GM19372 (cell line): ENCODE measurements at regions not wholly inside any gene's neighbourhood (a gene's known extent, or its start where the extent isn't known, plus 50 kb on each side); places are given as distances from the start of the nearest gene placed in this dataset.

Source experiments
- ATAC-seq: cut with Tn5 transposase; IDR thresholded peaks from one replicate; pipeline ENCODE4 v1.9.1; 2021; ENCODE audit warnings: mild to moderate bottlenecking, low read depth, moderate library complexity; ENCODE audit not compliant: unreplicated experiment

DNA sequence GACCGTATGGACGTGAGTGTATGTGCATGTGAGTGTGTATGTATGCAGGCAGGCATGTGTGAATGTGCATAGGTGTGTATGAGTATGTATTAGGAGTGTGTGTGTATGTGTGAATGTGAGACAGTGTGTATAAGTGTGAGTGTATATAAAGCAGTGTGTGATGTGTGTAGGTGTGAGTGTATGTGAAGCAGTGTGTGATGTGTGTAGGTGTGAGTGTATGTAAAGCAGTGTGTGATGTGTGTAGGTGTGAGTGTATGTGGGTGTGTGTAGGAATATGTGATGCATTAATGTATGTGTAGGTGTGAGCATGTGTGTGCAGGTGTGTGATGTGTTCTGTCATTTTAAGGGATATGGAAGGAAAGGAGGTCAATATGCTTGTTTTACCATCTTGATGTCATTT, 215.5 kb downstream of the GADD45G start:
- no peak for ATAC-seq

DNA sequence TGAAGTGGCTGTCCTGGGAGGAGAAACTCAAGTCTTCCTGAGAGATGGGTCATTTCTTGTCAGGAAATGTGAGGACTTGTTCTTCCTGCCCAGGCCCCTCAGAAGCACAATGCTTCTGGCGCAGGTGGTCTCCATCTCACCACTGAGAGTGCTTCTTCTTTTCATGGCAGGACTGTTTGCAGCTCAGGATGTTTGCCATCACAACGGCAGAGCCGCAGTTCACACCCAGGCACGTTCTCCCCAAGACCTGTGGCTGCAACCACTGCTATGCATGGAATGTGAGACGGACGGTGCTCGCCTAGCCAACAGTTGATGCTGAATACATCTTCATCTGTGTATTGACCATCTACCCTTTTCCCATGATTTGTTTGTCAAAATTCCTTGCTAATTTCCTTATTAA, 216.3 kb downstream of the GADD45G start:
- no peak for ATAC-seq

DNA sequence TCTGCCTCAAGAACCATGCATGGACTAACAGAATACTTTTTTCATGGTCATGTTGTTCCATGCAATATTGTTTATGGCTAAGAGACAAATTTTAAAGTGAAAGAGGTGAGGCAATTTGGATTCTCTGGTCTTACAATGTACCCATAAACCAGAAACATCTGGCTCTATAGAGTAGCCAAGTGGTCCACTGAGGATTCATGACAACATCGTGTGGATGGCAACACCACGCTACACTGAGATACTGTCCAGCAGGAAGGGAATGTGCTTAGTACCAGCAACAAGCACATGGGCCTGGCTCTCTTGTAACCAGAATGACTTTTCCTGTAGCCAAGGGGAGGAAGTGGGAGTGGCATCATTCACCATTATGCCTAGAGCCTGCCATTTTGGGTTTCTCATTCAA, 218.2 kb downstream of the GADD45G start:
- ATAC-seq, result no peak

DNA sequence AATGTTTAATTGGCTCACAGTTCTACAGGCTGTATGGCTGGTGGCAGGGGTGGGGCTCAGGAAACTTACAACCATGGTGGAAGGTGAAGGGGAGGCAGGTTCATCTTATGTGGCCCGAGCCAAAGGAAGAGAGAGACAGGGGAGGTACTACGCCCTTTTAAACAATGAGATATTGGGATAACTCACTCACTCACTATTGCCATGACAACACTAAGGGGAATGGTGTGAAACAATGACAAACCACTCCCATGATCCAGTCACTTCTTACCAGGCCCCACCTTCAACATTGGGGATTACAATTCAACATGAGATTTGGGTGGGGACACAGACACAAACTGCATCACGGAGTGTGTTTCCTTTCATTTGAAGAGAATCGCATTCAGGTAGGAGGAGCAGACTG, 220.9 kb downstream of the GADD45G start:
- no peak for ATAC-seq

DNA sequence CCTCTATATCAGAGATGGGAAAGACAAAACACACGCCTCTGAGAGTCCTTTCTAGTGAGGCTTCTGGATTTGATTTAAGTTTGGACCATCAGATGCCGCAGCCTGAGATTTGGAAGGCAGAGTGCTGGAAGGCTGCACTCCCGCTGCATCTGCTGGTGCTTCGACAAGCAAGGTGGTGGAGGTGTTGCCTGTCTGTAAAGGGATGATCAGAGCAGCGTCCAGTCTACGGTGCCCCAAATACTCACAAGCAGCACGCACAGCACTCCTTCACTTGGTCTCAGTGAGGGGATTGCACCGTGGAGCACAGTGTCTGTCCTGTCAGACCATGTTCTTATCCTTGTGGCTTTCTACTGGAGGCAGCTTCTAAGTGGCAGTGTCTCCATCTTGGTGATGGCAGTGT, 221.4 kb downstream of the GADD45G start:
- ATAC-seq, result no peak

DNA sequence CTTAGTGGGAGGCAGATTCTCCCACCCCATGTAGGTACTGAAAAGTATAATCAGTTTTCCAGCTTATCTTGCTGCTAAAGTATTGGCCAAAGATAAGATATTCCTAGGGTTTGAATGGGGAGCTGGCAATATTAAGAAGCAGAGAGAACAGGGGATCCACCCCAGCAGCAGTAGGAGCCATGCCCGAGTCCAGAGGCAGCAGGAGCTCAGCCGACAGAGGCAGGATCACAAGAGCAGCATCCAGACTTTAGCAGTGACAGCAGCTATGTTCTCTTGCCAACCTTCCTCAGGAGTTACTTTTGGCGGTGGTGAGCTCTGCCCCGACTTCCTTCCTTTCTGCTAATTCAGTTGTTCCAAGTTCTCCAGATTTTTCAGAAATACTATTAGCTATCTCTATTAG, 224.5 kb downstream of the GADD45G start:
- no peak for ATAC-seq

DNA sequence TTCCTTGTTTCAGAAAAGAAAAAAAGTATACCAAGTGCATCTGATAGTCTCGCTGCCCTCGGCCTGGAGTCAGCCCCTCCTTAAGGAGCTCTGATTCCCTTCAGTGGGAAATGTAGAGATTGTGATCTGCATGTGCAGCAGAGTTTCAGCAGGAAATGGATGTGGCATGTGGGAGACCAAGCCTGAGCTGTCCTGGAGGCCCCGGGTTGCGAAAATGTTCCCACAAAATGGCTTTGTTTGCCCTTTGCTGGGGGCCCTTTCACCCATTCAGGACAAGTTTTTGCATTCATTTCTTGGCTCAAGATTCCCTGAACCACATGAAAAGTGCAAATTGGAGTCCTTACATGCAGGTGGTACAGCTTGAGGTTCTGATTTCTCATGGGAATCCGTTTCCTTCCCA, 230.9 kb downstream of the GADD45G start:
- ATAC-seq, result no peak

DNA sequence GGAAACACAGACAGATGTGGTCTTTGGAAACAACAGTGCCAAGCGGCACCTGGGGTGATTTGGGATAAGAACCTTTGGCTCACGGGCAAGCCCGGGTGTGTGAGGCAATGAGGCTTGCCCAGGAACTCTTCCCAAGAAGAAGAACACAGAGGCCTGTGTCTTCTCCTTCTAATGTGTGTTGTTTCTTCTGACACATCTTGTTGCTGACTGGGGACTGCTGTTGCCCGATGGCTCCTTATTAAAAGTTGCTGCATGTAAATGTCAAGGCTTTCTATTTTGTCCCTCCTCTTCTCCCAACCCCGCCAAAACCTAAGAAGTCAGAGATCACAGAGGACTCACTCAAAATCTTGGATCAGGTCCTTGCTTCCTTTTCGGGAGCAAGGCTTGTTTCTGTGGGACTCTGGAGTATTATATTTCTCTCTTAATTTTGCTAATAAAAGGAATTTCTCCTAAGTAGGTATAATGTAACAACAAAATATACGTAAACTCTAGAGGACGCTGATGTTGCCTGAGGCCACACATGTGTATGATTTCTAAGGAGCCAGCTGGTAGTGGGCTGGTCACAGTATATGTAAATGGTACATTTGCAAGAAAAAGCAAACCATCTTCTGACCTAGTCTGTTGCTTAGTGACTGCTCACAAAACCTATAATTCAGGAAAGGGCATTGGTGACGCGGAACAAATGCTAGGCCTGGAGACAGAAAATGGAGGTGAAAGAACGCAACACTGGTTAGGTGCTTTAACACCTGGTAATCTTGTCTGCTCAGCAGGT, 232.5 kb downstream of the GADD45G start:
- no peak for ATAC-seq

DNA sequence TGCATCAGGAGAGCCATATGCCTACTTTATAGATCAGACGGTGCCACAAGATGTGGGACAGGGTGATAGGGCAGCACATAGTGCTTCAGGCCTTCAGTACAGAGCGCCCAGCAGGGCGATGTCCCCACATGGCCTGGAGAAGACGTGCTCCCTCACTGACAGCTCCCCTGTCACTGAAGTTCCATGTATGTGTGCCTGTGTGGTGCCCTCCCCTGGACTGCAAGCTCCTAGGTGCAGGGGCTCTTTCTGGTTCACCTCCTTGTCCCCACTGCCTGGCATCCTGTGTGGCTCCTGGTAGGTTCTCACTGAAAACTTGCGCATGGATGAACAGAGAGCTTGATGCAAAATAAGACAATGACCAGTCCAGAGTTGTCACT, 233.1 kb downstream of the GADD45G start:
- no peak for ATAC-seq

DNA sequence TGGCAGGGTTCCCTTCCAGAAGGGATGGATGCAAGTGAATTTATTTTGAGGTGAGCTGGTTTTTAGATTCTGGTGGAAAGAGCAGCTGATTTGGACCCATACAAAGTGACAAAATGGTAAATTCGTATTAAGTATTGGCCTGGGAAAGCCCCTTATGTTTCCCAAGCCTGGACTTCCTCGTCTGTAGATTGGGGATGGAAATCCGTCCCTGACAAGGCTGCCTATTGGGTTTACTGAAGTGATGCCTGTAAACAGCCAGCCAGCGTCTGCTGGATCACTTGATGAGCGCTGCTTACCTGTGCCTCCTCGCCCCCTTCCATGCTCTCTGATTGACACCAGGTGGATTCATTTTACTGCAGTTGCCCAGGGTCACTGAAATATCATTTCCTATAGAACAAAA, 233.8 kb downstream of the GADD45G start:
- no peak for ATAC-seq

DNA sequence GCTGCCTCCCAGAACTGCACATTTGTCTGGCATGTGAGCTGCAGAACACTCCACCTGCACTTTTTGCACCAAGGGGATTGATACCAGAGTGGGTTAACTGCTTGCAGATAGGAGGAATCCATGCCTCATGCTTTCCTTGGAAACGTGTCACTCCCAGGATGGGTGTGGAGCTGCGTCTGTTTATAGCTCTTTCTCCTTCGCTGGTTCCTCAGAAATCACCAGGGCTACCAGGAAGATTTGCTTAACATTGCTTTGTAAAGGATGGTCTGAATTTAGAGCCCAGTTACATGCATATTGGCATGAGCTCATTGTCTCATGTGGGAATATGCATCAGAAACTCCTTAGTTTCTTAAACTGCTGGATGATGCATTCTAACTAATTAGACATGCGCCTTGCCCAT, 234.6 kb downstream of the GADD45G start:
- no peak for ATAC-seq

DNA sequence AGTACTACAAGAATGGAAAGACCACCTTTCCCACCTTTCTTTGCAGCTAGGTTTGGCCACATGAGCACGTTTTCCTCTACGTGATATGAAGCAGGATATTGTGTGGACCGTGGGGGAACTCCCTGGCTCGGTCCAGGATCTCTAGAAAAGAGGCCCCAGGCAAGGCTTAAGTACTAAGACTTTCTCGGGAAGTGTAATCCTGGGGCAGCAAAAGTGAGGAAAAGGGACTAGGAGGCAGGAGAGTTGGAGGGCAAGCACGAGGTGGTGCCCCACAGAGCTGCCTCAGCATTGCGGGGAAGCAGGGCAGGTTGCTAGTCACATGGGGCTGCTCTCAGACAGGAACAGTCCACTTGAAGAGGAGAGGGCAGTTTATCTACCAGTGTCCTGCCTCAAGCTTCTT, 235.1 kb downstream of the GADD45G start:
- ATAC-seq, result no peak

DNA sequence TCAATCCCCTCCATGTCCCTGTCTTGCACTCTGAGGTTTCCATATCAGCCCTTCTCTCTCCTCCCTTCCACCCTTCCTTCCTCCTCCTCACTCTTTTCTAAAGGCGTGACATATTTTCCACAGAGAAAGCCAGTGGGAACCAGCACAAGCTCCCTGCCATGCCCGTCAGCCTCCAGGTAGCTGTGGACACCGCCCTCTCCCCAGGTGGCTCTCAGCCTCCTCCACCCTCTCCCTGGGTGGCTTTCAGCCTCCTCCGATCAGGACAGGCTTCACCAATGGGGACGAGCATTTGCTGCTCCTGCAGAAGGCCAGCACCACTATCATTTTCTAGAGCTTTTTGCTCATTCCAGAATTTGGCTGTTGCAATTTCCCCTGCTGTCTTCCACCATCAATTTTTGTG, 236.6 kb downstream of the GADD45G start:
- no peak for ATAC-seq

DNA sequence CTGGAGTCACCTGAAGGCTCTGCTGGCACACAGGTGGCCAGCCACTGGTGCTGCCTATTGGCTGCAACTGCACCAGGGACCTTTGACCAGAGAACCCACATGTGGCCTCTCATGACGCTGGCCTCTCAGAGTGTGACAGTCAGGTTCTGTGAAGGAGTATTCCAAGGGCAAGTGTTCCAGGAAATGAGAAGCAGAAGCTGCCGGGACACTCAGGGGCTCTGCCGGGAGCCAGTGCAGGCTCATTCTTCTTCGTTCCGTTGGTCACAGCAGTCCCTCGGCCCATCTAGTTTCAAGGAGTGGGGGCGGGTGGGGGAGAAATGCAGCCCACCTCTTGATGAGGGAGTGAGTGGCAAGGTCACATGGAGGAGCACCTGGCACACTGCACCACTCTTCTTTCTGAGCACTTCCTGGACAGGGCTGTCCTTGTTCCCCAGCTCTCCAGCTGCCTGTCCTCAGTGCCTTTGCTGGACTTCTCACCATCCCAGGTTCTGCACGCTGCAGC, 237.5 kb downstream of the GADD45G start:
- no peak for ATAC-seq

DNA sequence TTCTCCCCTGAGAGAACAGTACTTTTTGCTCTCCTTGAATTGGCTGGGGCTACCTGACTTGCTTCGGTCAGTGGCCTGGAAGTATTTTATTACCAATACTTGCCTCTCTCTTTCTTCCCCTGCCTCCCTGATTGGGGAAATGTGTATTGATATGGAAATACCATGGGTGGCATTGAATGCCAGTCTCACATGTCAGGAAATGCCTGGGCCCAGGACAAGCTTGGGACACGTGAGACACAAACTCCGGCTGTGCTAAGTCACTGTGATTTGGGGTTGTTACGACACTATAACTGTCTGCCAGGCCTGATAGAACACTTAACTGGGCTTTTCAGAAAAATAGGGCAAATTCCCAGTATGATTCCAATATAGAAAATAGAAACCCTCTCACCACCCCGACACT, 238.3 kb downstream of the GADD45G start:
- no peak for ATAC-seq

DNA sequence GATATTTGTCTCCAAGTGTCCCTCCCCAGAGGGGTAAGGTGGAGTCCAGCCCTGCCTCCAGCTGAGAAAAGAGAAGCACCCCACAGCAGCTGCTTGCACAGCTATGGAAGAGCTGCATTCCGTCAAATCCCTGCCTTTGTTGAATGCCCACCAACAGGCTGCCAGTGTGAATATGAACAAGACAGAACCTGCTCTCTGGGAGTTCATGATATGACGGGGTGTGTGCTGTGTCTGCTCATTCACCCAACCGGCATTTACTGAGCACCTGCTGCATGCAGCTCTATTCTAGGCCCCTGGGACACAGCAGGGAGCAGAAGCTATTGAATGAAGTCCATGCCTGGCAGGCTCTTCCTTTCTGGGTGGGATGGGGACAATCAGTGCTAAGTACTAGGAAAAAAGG, 238.8 kb downstream of the GADD45G start:
- ATAC-seq, result no peak

DNA sequence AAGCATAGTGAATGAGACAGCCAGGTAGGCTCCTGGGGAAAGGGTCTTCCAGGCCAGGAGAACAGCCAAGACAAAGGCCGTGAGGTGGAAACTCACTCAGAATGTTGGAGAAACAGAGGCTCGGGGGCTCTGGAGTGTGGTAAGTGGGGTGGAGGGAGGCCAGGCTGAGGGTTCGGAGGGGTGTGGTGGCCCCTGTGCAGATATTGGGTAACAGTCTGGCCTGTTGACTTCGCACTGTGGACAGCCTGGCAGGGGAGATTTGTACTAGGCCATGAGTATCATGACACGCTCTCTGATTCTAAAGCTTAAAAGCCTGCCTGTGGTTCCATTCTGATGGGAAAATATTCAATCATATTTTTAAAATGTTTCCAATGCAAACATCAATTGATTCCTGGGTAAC, 239.3 kb downstream of the GADD45G start:
- ATAC-seq, result no peak

DNA sequence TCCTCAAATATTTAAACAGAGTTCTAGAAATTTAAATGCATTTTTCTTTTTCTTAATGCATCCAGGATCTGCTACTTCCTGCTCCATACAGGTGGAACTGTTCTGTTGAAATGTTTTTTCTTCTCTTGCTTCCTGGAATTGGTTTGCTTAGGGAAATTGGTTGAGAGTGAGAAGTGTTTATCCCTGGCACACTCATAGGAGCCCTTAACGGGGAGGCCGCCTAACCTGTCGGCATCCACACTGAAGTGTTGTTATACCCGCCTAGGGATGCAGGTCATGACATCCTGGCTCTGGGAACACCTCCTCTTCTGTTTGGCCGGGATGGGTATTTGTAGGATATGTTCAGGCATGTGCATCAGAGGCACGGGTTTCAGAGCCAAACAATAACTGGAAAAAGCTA, 239.7 kb downstream of the GADD45G start:
- ATAC-seq, result no peak

DNA sequence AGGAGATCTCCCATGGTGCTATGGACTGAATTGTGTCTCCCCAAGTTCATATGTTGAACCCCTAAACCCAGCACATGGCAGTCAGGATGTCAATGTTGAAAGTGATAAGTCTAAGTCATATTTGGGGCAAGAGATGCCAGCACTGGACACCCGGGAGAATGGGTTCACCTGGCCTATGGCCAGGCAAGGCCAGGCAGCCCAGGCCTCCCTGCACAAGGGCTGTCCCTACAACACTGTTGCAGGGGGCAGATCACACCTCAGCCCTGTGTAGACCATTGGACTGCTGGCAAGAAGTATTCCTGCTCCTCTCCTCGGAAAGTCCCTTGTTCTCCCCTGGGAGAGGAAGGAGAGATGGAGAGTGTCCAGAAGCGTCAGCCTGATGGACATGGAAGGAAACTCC, 240.5 kb downstream of the GADD45G start:
- ATAC-seq, result no peak

DNA sequence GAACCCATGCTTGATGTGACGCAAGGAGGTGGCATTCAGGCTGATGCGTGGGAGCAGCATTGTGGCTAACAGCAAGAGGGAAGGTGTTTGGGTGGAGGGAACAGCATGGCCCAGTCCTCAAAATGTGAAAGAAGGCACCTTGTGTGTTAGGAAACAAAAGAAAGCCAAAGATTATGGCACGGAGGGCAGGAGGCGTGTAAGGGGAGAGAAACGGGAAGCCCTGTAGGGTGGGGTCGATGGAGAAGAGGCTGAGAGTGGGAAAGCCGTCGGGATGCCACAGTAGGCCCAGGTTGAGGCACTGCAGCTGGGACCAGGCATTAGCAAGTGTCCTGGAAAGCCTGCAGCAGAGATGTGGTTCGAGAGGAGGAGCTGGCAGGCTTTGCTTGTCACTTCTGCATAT, 241.1 kb downstream of the GADD45G start:
- no peak for ATAC-seq

DNA sequence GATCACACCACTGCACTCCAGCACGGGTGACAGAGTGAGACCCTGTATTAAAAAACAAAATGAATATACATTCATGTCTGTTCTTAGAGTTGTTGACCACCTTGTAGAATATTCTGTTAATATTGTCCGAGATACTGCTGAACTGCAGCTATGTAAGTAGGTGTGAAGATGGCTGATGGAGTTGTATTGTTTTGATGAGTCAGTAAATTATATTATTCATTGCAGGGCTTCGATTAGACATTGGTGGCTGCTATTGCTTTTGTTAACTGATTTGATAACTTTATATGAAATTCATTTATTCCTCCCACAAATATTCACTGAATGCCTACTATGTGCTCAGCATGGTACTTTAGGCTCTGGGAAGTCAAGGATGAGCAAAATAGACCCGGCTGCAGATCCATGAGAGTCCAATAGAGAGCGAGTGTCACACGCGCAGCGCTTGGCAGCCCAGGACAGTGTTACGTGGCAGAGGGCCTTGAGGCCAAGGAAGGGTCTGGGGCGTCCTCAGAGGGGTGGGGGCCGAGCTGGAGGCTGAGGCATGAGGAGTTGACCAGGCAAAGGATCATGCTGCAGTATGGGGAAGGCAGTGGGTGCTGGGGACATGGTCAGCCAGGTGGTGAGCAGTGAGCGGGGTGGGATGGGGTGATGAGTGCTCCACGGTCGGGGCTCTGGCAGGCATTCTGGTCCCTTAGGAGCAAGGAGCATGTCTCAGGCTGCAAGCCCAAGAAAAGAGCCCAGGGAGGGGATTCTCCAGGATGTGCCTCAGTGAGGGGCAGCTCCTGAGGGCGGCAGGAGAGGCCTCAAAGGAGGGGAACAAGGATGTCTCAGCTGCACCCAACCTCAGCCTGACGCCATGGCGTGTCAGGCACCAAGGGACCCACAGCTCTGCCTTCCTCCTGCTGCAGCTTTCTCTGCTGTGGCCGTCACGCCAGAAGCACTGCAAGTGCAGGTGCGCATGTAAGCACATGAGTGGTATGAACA, 243.5 kb downstream of the GADD45G start:
- ATAC-seq, result no peak

DNA sequence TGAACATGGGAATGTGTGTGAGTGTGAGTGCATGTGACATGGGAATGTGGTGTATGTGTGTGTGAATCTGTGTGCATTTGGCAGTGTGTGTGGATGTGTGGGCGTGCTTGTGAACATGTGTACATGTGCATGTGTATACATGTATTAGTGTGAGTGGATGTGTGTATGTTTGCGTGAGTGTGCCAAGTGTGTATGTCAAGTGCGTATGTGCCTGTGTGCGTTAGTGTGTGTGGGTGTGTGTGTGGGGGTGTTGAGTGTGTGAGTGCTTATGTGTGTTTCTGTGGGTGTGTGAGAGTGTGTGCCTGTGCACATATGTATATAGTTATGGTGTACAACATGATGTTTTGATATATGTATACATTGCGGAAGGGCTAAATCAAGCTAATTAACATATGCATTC, 244.3 kb downstream of the GADD45G start:
- no peak for ATAC-seq
